A549 (cell line): ENCODE measurements at regions not wholly inside any gene's neighbourhood (a gene's known extent, or its start where the extent isn't known, plus 50 kb on each side); places are given as distances from the start of the nearest gene placed in this dataset.

Experiments used
- CHD2 ChIP-seq: fragments of 150-350 bp; IDR thresholded peaks from 2 replicates; pipeline ENCODE4 v1.6.1; 2014; ENCODE audit warnings: low read length; ENCODE audit not compliant: partially characterized antibody
- CHD4 ChIP-seq: fragments of 200-600 bp; sonication (generic); IDR thresholded peaks from 2 replicates; pipeline ENCODE4 v1.6.1; 2016; ENCODE audit warnings: antibody characterized with exemption, mild to moderate bottlenecking, borderline replicate concordance
- EP300 ChIP-seq, 2 experiments: fragments of >200 bp; sonication (Bioruptor Twin); formaldehyde crosslinking; IDR thresholded peaks; 2 replicates in 1 of 2; 3 replicates in 1 of 2; pipeline ENCODE4 v1.6.1; 2016 to 2017
- NR3C1 ChIP-seq: fragments of >200 bp; sonication (Bioruptor Twin); formaldehyde crosslinking; IDR thresholded peaks from 3 replicates; pipeline ENCODE4 v1.6.1; 2017
- POLR2A ChIP-seq: IDR thresholded peaks from 2 replicates; pipeline ENCODE4 v1.6.1; 2012; ENCODE audit warnings: mild to moderate bottlenecking, low read length
- RAD21 ChIP-seq, 2 experiments: fragments of >200 bp in 1 of 2; sonication (Bioruptor Twin) in 1 of 2; formaldehyde crosslinking in 1 of 2; IDR thresholded peaks in 1 of 2; conservative IDR thresholded peaks in 1 of 2; 2 replicates in 1 of 2; 3 replicates in 1 of 2; pipeline ENCODE4 v1.6.1; 2012 to 2018; ENCODE audit warnings: inconsistent platforms in 1 of 2
- RNF2 ChIP-seq: fragments of 200-600 bp; sonication (generic); IDR thresholded peaks from 2 replicates; pipeline ENCODE4 v1.6.1; 2016; ENCODE audit warnings: low read depth, mild to moderate bottlenecking, antibody characterized with exemption, moderate library complexity, borderline replicate concordance
- SMC3 ChIP-seq: fragments of >200 bp; sonication (Bioruptor Twin); formaldehyde crosslinking; IDR thresholded peaks from 3 replicates; pipeline ENCODE4 v1.6.1; 2018; ENCODE audit warnings: inconsistent platforms
- TF ChIP-seq, protein P1 (sequence below): IDR thresholded peaks from 2 replicates; pipeline ENCODE4 v1.6.1; 2012
- TF ChIP-seq, protein P2 (sequence below): fragments of >200 bp; sonication (Bioruptor Twin); formaldehyde crosslinking; IDR thresholded peaks from 3 replicates; pipeline ENCODE4 v1.5.1; 2016
- TF ChIP-seq, protein P3 (sequence below): fragments of 200-600 bp; sonication (generic); IDR thresholded peaks from 2 replicates; pipeline ENCODE4 v1.6.1; 2016; ENCODE audit warnings: antibody characterized with exemption, mild to moderate bottlenecking, moderate library complexity
- TF ChIP-seq, protein P4 (sequence below): fragments of >200 bp; sonication (Bioruptor Twin); formaldehyde crosslinking; IDR thresholded peaks from 3 replicates; pipeline ENCODE4 v1.6.1; 2016
- TF ChIP-seq, protein P5 (sequence below): fragments of 450-650 bp; IDR thresholded peaks from 2 replicates; pipeline ENCODE4 v1.6.1; 2014; ENCODE audit warnings: antibody characterized with exemption

DNA sequence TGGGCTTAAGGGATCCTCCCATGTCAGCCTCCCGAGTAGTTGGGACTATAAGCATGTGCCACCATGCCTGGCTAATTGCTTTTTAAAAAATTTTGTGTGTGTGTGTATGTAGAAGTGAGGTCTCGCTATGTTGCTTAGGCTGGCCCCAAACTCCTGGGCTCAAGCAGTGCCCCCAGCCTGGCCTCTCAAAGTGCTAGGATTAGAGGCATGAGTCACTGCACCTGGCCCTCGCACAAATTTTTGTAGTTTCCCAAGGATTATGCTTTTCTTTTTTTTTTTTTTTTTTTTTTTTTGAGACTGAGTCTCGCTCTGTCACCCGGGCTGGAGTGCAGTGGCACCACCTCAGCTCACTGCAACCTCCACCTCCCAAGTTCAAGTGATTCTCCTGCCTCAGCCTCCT, 144.4 kb upstream of the HNRNPU start:
- TF ChIP-seq POLR2A (no peak), CHD4 (no peak), RNF2 (no peak), RAD21 (conservative IDR thresholded peaks at IDR 0.05 in 1 of 2, IDR thresholded peaks at IDR 0.05 in 1 of 2) (no peak), EP300 (IDR thresholded peaks at IDR 0.05) (no peak), NR3C1 (no peak), CHD2 (no peak), SMC3 (no peak)
- TF ChIP-seq, protein P1, sequence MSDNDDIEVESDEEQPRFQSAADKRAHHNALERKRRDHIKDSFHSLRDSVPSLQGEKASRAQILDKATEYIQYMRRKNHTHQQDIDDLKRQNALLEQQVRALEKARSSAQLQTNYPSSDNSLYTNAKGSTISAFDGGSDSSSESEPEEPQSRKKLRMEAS = no peak
- TF ChIP-seq, protein P2, sequence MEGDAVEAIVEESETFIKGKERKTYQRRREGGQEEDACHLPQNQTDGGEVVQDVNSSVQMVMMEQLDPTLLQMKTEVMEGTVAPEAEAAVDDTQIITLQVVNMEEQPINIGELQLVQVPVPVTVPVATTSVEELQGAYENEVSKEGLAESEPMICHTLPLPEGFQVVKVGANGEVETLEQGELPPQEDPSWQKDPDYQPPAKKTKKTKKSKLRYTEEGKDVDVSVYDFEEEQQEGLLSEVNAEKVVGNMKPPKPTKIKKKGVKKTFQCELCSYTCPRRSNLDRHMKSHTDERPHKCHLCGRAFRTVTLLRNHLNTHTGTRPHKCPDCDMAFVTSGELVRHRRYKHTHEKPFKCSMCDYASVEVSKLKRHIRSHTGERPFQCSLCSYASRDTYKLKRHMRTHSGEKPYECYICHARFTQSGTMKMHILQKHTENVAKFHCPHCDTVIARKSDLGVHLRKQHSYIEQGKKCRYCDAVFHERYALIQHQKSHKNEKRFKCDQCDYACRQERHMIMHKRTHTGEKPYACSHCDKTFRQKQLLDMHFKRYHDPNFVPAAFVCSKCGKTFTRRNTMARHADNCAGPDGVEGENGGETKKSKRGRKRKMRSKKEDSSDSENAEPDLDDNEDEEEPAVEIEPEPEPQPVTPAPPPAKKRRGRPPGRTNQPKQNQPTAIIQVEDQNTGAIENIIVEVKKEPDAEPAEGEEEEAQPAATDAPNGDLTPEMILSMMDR = no peak
- TF ChIP-seq, protein P3, sequence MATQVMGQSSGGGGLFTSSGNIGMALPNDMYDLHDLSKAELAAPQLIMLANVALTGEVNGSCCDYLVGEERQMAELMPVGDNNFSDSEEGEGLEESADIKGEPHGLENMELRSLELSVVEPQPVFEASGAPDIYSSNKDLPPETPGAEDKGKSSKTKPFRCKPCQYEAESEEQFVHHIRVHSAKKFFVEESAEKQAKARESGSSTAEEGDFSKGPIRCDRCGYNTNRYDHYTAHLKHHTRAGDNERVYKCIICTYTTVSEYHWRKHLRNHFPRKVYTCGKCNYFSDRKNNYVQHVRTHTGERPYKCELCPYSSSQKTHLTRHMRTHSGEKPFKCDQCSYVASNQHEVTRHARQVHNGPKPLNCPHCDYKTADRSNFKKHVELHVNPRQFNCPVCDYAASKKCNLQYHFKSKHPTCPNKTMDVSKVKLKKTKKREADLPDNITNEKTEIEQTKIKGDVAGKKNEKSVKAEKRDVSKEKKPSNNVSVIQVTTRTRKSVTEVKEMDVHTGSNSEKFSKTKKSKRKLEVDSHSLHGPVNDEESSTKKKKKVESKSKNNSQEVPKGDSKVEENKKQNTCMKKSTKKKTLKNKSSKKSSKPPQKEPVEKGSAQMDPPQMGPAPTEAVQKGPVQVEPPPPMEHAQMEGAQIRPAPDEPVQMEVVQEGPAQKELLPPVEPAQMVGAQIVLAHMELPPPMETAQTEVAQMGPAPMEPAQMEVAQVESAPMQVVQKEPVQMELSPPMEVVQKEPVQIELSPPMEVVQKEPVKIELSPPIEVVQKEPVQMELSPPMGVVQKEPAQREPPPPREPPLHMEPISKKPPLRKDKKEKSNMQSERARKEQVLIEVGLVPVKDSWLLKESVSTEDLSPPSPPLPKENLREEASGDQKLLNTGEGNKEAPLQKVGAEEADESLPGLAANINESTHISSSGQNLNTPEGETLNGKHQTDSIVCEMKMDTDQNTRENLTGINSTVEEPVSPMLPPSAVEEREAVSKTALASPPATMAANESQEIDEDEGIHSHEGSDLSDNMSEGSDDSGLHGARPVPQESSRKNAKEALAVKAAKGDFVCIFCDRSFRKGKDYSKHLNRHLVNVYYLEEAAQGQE = no peak
- TF ChIP-seq, protein P4, sequence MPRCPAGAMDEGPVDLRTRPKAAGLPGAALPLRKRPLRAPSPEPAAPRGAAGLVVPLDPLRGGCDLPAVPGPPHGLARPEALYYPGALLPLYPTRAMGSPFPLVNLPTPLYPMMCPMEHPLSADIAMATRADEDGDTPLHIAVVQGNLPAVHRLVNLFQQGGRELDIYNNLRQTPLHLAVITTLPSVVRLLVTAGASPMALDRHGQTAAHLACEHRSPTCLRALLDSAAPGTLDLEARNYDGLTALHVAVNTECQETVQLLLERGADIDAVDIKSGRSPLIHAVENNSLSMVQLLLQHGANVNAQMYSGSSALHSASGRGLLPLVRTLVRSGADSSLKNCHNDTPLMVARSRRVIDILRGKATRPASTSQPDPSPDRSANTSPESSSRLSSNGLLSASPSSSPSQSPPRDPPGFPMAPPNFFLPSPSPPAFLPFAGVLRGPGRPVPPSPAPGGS = no peak
- TF ChIP-seq, protein P5, sequence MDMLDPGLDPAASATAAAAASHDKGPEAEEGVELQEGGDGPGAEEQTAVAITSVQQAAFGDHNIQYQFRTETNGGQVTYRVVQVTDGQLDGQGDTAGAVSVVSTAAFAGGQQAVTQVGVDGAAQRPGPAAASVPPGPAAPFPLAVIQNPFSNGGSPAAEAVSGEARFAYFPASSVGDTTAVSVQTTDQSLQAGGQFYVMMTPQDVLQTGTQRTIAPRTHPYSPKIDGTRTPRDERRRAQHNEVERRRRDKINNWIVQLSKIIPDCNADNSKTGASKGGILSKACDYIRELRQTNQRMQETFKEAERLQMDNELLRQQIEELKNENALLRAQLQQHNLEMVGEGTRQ = no peak
